ENCODE measurements at regions not wholly inside any gene's neighbourhood (a gene's known extent, or its start where the extent isn't known, plus 50 kb on each side); places are given as distances from the start of the nearest gene placed in this dataset.

DNA sequence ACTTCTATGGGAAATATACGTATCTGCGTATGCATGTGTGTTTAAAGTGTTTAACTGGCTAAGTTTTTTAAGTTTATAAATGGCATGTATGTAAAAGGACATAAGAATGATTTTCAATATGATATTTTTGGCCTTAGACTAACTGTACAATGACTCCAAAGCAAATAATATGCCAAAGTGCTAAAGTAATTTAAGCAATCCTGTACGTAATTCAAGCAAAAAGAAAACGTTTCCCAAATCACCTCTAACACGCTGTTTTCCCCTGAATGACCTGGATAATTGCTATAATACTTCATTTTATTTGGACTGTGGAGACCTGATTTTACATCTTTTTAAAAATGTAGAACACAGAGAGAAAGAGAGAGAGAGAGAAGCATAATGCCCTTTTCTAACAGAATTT is 183.0 kb upstream of the HAND2 start:
- no peaks in the 10 kb centered on the region for H3K27me3 ChIP-seq
- no peaks in the 10 kb centered on the region for H3K36me3 ChIP-seq
- DNase-seq (ENCODE audit: low spot score in 2 of 2) = no peak
- TF ChIP-seq, protein P1, sequence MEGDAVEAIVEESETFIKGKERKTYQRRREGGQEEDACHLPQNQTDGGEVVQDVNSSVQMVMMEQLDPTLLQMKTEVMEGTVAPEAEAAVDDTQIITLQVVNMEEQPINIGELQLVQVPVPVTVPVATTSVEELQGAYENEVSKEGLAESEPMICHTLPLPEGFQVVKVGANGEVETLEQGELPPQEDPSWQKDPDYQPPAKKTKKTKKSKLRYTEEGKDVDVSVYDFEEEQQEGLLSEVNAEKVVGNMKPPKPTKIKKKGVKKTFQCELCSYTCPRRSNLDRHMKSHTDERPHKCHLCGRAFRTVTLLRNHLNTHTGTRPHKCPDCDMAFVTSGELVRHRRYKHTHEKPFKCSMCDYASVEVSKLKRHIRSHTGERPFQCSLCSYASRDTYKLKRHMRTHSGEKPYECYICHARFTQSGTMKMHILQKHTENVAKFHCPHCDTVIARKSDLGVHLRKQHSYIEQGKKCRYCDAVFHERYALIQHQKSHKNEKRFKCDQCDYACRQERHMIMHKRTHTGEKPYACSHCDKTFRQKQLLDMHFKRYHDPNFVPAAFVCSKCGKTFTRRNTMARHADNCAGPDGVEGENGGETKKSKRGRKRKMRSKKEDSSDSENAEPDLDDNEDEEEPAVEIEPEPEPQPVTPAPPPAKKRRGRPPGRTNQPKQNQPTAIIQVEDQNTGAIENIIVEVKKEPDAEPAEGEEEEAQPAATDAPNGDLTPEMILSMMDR (IDR thresholded peaks at IDR 0.05) = no peak
- TF ChIP-seq EP300 (IDR thresholded peaks at IDR 0.05) (no peak), POLR2A (IDR thresholded peaks at IDR 0.05) (no peak), POLR2AphosphoS5 (IDR thresholded peaks at IDR 0.05) (no peak)
- no peaks in the 10 kb centered on the region for H3K4me1 ChIP-seq
- H3K4me3 ChIP-seq = no peak overlapping the region
- 82% methylated on average over 5 of the region's 5 CpGs for WGBS
- H3K27ac ChIP-seq = no peak overlapping the region
- H3K9me3 ChIP-seq = no peaks in the 10 kb centered on the region

DNA sequence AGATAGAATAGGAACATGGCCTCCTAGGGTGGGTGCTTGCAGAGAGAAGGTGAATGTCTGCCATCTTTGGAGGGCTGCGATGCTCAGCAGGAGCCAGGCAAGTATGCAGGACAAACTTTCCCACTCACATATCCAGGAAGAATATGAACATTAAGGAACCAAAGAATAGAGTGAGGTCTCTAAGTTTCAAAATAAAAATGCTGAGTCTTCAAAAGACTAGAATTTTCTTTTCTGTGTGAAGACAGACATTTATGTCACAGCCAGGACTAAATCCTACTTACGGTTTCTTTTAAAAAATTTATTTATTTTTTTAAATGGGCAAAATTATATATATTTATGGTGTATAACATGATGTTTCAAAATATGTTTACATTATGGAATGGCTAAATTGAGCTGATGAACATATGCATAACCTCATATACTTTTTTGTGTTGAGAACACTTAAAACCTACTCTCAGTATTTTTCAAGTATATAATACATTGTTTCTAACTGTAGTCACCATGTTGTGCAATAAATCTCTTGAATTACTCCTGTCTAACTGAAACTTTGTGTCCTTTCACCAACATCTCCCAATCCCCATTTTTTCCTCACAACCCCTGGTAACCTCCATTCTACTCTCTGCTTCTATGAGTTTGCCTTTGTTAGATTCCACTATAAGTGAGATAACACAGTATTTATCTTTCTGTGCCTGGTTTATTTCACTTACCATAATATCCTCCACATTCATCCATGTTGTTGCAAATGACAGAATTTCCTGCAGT is 177.8 kb upstream of the HAND2 start:
- no peak for DNase-seq (ENCODE audit: low spot score in 2 of 2)
- H3K36me3 ChIP-seq = no peaks in the 10 kb centered on the region
- H3K27me3 ChIP-seq = no peaks in the 10 kb centered on the region
- TF ChIP-seq POLR2AphosphoS5 (IDR thresholded peaks at IDR 0.05) (no peak), EP300 (IDR thresholded peaks at IDR 0.05) (no peak), POLR2A (IDR thresholded peaks at IDR 0.05) (no peak)
- TF ChIP-seq, protein P1 (IDR thresholded peaks at IDR 0.05) = no peak
- H3K9me3 ChIP-seq = no peaks in the 10 kb centered on the region
- WGBS = 95% methylated on average over 2 of the region's 2 CpGs
- H3K27ac ChIP-seq = no peak overlapping the region
- H3K4me1 ChIP-seq = no peaks in the 10 kb centered on the region
- H3K4me3 ChIP-seq = no peak overlapping the region

DNA sequence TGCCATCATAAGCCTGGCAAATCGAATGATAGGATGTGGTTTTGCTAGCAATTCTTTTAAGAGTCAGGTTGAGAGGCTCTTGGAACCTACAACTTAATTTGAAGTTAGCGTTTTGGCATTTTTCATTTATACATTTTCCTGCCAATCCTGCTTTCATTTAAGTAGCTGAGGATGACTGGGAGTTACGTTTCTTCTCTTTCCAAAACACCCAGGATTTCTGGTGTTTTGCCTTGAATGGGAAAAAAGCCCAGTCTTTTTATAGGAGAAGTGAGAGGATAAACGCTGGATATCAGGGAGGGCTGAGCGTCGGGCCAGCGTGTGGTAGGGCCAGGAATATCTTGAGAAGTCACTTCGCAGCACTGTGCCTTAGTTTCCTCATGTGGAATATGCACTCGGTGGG is 174.2 kb upstream of the HAND2 start:
- Histone ChIP-seq H3K9me3 (no peaks in the 10 kb centered on the region), H3K27ac (no peak overlapping the region), H3K4me1 (no peaks in the 10 kb centered on the region), H3K4me3 (no peak overlapping the region), H3K36me3 (no peaks in the 10 kb centered on the region), H3K27me3 (no peaks in the 10 kb centered on the region)
- 73% methylated on average over 9 of the region's 9 CpGs for WGBS
- TF ChIP-seq, protein P1 (IDR thresholded peaks at IDR 0.05) = no peak
- no peak for TF ChIP-seq POLR2A (IDR thresholded peaks at IDR 0.05)
- no peak for TF ChIP-seq EP300 (IDR thresholded peaks at IDR 0.05)
- no peak for TF ChIP-seq POLR2AphosphoS5 (IDR thresholded peaks at IDR 0.05)
- DNase-seq (ENCODE audit: low spot score in 2 of 2) = no peak

DNA sequence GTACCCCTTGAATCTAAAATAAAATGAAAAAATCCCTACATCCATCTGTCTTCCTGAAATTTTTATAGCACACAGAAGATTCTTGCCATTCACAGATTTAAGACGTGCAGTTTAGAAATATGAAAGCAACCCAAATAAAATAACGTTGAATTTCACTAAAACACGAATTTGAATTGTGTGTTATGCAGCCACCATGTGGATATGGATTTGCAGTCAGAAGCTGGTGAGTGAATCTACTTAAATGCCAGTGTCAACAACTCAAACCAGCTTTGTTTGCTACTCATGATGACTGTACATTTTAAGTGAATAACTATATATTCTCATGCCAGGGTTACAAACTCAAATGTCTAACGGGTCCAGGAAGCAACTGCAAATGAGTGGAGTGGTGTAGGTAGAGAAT is 173.0 kb upstream of the HAND2 start:
- Histone ChIP-seq H3K27ac (no peak overlapping the region), H3K4me1 (no peaks in the 10 kb centered on the region), H3K4me3 (no peak overlapping the region), H3K27me3 (no peaks in the 10 kb centered on the region), H3K9me3 (no peaks in the 10 kb centered on the region), H3K36me3 (no peaks in the 10 kb centered on the region)
- TF ChIP-seq POLR2A (IDR thresholded peaks at IDR 0.05) = no peak
- TF ChIP-seq, protein P1 (IDR thresholded peaks at IDR 0.05) = no peak
- no peak for TF ChIP-seq EP300 (IDR thresholded peaks at IDR 0.05)
- no peak for TF ChIP-seq POLR2AphosphoS5 (IDR thresholded peaks at IDR 0.05)
- WGBS = 71% methylated on average over 4 of the region's 4 CpGs
- no peak for DNase-seq (ENCODE audit: low spot score in 2 of 2)

DNA sequence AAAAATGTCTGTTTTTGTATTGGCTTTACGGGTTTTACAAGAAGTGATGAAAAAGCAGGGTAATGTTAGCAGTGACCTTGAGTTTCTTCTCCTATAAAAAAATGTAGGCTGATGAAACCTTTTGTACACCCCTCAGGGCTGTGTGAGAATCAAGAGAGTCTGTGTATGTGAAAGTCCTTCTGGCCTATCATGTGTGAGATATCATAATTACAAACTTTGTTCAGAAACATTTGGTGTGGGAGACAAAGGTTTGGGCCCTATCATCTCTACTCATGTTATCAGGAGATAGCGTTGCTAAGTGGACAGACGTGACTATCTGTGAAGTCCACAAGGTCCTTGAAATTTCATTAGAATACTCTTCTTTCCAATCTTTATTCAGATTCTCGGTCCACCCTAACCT is 170.6 kb upstream of the HAND2 start:
- no peak for DNase-seq (ENCODE audit: low spot score in 2 of 2)
- Histone ChIP-seq H3K4me3 (no peak overlapping the region), H3K4me1 (no peaks in the 10 kb centered on the region), H3K27ac (no peak overlapping the region), H3K27me3 (no peaks in the 10 kb centered on the region), H3K36me3 (no peaks in the 10 kb centered on the region), H3K9me3 (no peaks in the 10 kb centered on the region)
- TF ChIP-seq POLR2A (IDR thresholded peaks at IDR 0.05) (no peak), POLR2AphosphoS5 (IDR thresholded peaks at IDR 0.05) (no peak), EP300 (IDR thresholded peaks at IDR 0.05) (no peak)
- TF ChIP-seq, protein P1 (IDR thresholded peaks at IDR 0.05) = no peak
- 91% methylated on average over 4 of the region's 4 CpGs for WGBS
